Naive thymus-derived CD8-positive, alpha-beta T cell (primary cell): ENCODE measurements at regions not wholly inside any gene's neighbourhood (a gene's known extent, or its start where the extent isn't known, plus 50 kb on each side); places are given as distances from the start of the nearest gene placed in this dataset.

ENCODE experiments used
- ATAC-seq, 2 donors: fragments of 150-1000 bp; cut with Tn5 transposase in 1 of 2; sonication (Bioruptor Pico), chemical (Tn5 transposase) in 1 of 2; 1 replicate in 1 of 2; 2 replicates in 1 of 2; pipeline ENCODE4 v1.10.0; 2021; ENCODE audit warnings: mild to moderate bottlenecking in 2 of 2, moderate library complexity in 2 of 2
- POLR2A ChIA-PET: fragments of 350-600 bp; sonication (Branson Sonifier 250); formaldehyde crosslinking; loops from one replicate; lab custom pipeline; 2021; ENCODE audit warnings: antibody characterized with exemption; lab: Charles Lee
- DNase-seq, 10 donors: peaks; one replicate each; pipeline versions ENCODE4 v3.0.0 to v3.0.0-alpha.2; 2020 to 2022
- H3K27ac Mint-ChIP-seq, 10 donors: one replicate each; pipeline ENCODE4 v1.8.0; 2020 to 2022; ENCODE audit warnings: mild to moderate bottlenecking in 10 of 10, mixed read lengths in 10 of 10, moderate library complexity in 4 of 10, inconsistent platforms in 1 of 10
- H3K27me3 Mint-ChIP-seq, 5 donors: one replicate each; pipeline ENCODE4 v1.8.0; 2021 to 2022; ENCODE audit warnings: mixed read lengths in 5 of 5
- H3K36me3 Mint-ChIP-seq, 3 donors: one replicate each; pipeline ENCODE4 v1.8.0; 2020 to 2022; ENCODE audit warnings: mixed read lengths in 3 of 3, mild to moderate bottlenecking in 2 of 3, inconsistent platforms in 1 of 3
- H3K4me1 Mint-ChIP-seq, 4 donors: one replicate each; pipeline ENCODE4 v1.8.0; 2021 to 2022; ENCODE audit warnings: mixed read lengths in 4 of 4
- H3K4me3 Mint-ChIP-seq, 10 donors: one replicate each; pipeline ENCODE4 v1.8.0; 2020 to 2022; ENCODE audit warnings: mild to moderate bottlenecking in 10 of 10, mixed read lengths in 10 of 10, moderate library complexity in 6 of 10, inconsistent platforms in 1 of 10
- H3K9me3 Mint-ChIP-seq, 9 donors: one replicate each; pipeline ENCODE4 v1.8.0; 2020 to 2022; ENCODE audit warnings: mixed read lengths in 9 of 9, mild to moderate bottlenecking in 3 of 9, inconsistent platforms in 1 of 9, moderate library complexity in 1 of 9

DNA sequence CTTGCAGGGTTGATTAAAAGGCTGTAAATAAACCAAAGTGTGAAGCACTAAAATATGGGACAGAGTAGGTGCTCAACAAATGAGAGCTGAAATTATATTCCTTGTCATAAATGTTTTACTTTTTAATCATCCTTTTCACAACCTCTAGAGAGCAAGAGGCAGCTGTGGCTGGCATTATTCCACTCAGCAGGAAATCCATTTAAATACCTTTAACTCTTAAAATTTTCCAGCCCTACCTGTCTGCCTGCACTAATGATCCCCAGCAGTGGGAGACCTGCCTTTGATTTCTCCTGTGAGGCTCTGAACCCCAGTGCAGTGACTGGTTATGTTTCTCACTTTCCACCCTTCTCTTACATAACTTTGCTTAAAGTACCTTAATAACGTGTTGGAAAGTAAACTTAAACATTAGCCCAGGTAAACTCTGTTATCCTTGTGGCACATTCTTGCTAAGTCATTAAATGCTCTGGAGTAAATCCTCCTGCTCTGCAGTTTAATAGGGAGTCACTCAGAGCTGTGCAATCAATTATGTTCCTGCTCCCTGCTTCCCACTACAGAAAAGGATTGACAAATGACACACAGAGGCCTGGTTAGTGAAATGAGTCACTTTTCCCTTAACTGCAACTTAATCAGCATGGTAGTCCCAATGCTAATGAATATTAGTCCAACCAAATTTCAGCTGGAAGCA, 755.7 kb upstream of the USP15 start:
- no peak overlapping the region for H3K4me3 Mint-ChIP-seq
- H3K27me3 Mint-ChIP-seq: no peaks in the 10 kb centered on the region
- ATAC-seq (no peak), DNase-seq (no peak)
- no peaks in the 10 kb centered on the region for H3K36me3 Mint-ChIP-seq
- H3K9me3 Mint-ChIP-seq: peaks cover 0 to 16% (median 0%) of the 10 kb centered on the region in 9 donors
- POLR2A ChIA-PET: no interaction called here
- H3K4me1 Mint-ChIP-seq: no peaks in the 10 kb centered on the region
- H3K27ac Mint-ChIP-seq: no peak overlapping the region

DNA sequence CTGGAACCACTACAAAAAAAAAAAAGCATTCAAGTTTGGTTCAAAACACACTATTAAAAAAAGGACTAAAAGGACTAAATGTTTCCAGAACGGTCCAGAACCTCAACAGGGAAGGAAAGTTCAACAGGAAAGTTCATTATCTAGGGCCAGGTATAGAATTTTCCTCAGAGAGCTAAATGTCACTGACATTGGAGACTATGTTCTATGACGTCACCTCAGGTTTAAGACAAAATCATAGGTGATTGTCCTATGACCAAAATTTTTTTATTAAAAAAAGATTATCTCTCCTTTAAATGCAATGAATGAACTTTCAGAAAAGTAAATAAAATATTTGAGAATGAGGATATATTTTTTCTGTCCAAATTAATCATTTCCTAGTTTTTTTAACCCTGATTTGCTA, 746.7 kb upstream of the USP15 start:
- H3K27ac Mint-ChIP-seq: no peak overlapping the region
- POLR2A ChIA-PET: no interaction called here
- ATAC-seq: no peak

GRCh38 chr12:61514016-61514415, 746.2 kb upstream of the USP15 start:
- Mint-ChIP-seq H3K27ac (no peak overlapping the region), H3K4me1 (no peaks in the 10 kb centered on the region), H3K4me3 (no peak overlapping the region), H3K27me3 (peaks cover 0 to 3% (median 0%) of the 10 kb centered on the region in 5 donors), H3K9me3 (peaks cover 0 to 10% (median 0%) of the 10 kb centered on the region in 9 donors), H3K36me3 (no peaks in the 10 kb centered on the region)
- POLR2A ChIA-PET: no interaction called here
- ATAC-seq (no peak), DNase-seq (no peak)

More for the DNA sequence above, 746.7 kb upstream of the USP15 start:
- H3K4me1 Mint-ChIP-seq: no peaks in the 10 kb centered on the region
- H3K36me3 Mint-ChIP-seq: no peaks in the 10 kb centered on the region
- H3K9me3 Mint-ChIP-seq: peaks cover 0 to 10% (median 0%) of the 10 kb centered on the region in 9 donors
- no peak overlapping the region for H3K4me3 Mint-ChIP-seq
- peaks cover 0 to 3% (median 0%) of the 10 kb centered on the region in 5 donors for H3K27me3 Mint-ChIP-seq
- DNase-seq: no peak

DNA sequence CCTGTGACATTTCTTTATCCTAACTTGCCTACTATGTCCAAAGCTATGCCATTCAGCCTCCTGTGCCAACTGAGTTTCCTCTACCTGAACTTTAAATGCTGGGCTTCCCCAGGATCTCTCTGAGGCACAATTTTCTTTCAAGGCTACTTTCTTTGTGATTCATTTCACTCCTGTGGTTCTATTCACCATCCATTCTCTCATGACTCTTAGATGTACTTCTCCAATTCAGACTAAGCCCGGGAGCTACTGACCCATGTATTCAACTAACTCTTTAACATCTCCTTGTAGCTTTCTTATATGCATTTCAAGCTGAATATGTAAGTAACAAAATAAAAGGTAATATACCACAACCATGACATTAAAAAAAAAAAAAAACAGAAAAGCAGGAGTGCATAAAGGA, 738.9 kb upstream of the USP15 start:
- Mint-ChIP-seq H3K27me3 (peaks cover 0 to 20% (median 4%) of the 10 kb centered on the region in 5 donors), H3K36me3 (no peaks in the 10 kb centered on the region), H3K9me3 (peaks cover 0 to 22% (median 0%) of the 10 kb centered on the region in 9 donors), H3K4me3 (no peak overlapping the region), H3K27ac (no peak overlapping the region), H3K4me1 (no peaks in the 10 kb centered on the region)
- POLR2A ChIA-PET: no interaction called here
- ATAC-seq (no peak), DNase-seq (no peak)

GRCh38 chr12:61523276-61523992, 736.8 kb upstream of the USP15 start:
- H3K9me3 Mint-ChIP-seq: peaks cover 0 to 25% (median 0%) of the 10 kb centered on the region in 9 donors
- no peaks in the 10 kb centered on the region for H3K36me3 Mint-ChIP-seq
- ATAC-seq (no peak), DNase-seq (no peak)
- peaks cover 0 to 20% (median 4%) of the 10 kb centered on the region in 5 donors for H3K27me3 Mint-ChIP-seq
- POLR2A ChIA-PET: no interaction called here
- peak overlapping the region in 1 of 10 donors; percentile 15 for H3K27ac Mint-ChIP-seq
- H3K4me1 Mint-ChIP-seq: no peaks in the 10 kb centered on the region
- H3K4me3 Mint-ChIP-seq: no peak overlapping the region

DNA sequence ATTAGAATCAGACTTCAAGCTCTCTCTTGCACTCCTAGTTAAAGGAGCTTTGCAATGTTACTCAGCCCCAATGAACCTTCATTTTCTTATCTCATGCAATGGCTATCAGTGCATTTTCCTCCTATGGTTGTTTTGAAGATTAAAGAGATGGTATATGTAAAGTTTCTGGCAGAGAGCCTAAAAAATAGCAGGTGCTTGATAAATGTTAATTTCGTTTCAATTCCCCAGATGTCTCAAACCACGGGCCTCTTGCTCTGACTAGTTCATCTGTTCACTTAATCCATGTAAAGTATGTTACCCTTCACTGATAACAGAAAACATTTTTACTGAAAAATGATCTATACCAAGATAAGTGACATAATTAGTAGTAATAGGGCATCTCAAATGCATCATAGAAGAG, 735.4 kb upstream of the USP15 start:
- POLR2A ChIA-PET: no interaction called here
- Mint-ChIP-seq H3K4me1 (no peaks in the 10 kb centered on the region), H3K27me3 (peaks cover 0 to 20% (median 4%) of the 10 kb centered on the region in 5 donors), H3K27ac (no peak overlapping the region), H3K36me3 (no peaks in the 10 kb centered on the region), H3K4me3 (no peak overlapping the region), H3K9me3 (peaks cover 0 to 20% (median 0%) of the 10 kb centered on the region in 9 donors)
- DNase-seq (no peak), ATAC-seq (no peak)

- Mint-ChIP-seq H3K27me3 (peaks cover 0 to 20% (median 4%) of the 10 kb centered on the region in 5 donors), H3K9me3 (peaks cover 0 to 20% (median 0%) of the 10 kb centered on the region in 9 donors), H3K27ac (no peak overlapping the region), H3K4me1 (no peaks in the 10 kb centered on the region), H3K4me3 (no peak overlapping the region), H3K36me3 (no peaks in the 10 kb centered on the region)
- no peak for DNase-seq
- no peak for ATAC-seq
- POLR2A ChIA-PET: no interaction called here
Observed at GRCh38 chr12:61525331-61525730, 734.9 kb upstream of the USP15 start.

- Mint-ChIP-seq H3K9me3 (peaks cover 0 to 9% (median 0%) of the 10 kb centered on the region in 9 donors), H3K27ac (no peak overlapping the region), H3K36me3 (no peaks in the 10 kb centered on the region), H3K4me3 (no peak overlapping the region), H3K27me3 (peaks cover 0 to 3% (median 0%) of the 10 kb centered on the region in 5 donors), H3K4me1 (no peaks in the 10 kb centered on the region)
- POLR2A ChIA-PET: no interaction called here
- DNase-seq: no peak
- no peak for ATAC-seq
Observed at GRCh38 chr12:61530456-61530855, 729.7 kb upstream of the USP15 start.

DNA sequence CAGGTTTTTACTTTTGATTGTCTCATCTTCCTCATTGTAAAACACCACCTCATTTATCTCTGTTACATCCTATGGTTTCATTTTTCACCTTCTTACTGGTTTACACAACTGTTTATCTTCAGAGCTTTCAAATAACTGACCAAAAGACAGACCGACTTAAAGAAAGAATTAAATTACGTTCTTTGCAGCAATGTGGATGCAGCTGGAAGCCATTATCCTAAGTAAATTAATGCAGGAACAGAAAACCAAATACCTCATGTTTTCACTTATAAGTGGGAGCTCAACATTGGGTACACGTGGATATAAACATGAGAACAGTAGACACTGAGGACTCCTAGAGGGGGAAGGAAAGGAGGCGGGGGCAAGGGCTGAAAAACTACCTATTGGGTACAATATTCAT, 729.0 kb upstream of the USP15 start:
- H3K4me3 Mint-ChIP-seq: no peak overlapping the region
- H3K27me3 Mint-ChIP-seq: peaks cover 0 to 3% (median 0%) of the 10 kb centered on the region in 5 donors
- DNase-seq (no peak), ATAC-seq (no peak)
- POLR2A ChIA-PET: no interaction called here
- H3K27ac Mint-ChIP-seq: no peak overlapping the region
- H3K36me3 Mint-ChIP-seq: no peaks in the 10 kb centered on the region
- H3K9me3 Mint-ChIP-seq: peaks cover 0 to 9% (median 0%) of the 10 kb centered on the region in 9 donors
- H3K4me1 Mint-ChIP-seq: no peaks in the 10 kb centered on the region

DNA sequence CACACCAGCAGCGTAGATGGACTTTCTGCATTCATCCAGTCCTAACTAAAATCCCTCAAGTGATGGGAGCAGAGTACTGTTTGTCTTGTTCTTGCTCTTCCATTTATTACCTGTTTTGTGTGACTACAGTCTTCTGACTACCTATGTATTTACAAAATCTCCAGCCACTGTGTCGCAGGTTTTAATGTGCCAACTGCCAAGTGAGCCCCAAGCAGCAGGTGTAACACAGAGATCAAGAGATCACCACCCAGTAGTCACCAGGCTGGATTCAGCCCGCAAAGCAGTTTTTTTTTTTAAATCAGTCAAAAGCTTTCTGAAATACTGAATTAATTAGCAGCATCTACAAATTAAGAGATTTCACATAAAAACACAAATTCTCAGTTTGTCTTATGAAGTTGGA, 724.1 kb upstream of the USP15 start:
- POLR2A ChIA-PET: no interaction called here

DNA sequence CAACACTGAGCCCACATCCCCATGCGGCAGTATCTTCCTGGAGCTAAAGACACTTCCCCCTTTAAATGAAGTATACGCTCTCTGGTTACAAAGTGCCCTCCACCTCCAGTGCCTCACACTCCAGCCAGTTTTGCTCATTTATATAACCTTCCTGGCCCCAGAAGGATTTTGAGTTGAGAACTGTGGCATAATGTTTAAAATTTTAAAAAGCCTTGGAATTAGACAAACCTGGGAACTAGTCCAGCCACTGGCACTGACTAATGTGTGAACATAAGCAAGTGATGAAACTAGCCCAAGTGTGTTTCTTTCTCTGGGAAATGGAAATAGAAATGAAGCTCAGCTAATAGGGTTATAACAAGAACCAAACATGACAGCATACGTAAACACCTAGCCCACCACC, 723.7 kb upstream of the USP15 start:
- Mint-ChIP-seq H3K27ac (no peak overlapping the region), H3K27me3 (peaks cover 0 to 3% (median 0%) of the 10 kb centered on the region in 5 donors), H3K4me3 (no peak overlapping the region), H3K9me3 (peaks cover 0 to 9% (median 0%) of the 10 kb centered on the region in 9 donors), H3K4me1 (no peaks in the 10 kb centered on the region), H3K36me3 (no peaks in the 10 kb centered on the region)
- no peak for DNase-seq
- POLR2A ChIA-PET: no interaction called here
- no peak for ATAC-seq

More for the DNA sequence above, 724.1 kb upstream of the USP15 start:
- no peak for ATAC-seq
- peaks cover 0 to 3% (median 0%) of the 10 kb centered on the region in 5 donors for H3K27me3 Mint-ChIP-seq
- H3K4me3 Mint-ChIP-seq: no peak overlapping the region
- H3K9me3 Mint-ChIP-seq: peaks cover 0 to 9% (median 0%) of the 10 kb centered on the region in 9 donors
- no peak for DNase-seq
- H3K4me1 Mint-ChIP-seq: no peaks in the 10 kb centered on the region
- H3K27ac Mint-ChIP-seq: no peak overlapping the region
- H3K36me3 Mint-ChIP-seq: no peaks in the 10 kb centered on the region

DNA sequence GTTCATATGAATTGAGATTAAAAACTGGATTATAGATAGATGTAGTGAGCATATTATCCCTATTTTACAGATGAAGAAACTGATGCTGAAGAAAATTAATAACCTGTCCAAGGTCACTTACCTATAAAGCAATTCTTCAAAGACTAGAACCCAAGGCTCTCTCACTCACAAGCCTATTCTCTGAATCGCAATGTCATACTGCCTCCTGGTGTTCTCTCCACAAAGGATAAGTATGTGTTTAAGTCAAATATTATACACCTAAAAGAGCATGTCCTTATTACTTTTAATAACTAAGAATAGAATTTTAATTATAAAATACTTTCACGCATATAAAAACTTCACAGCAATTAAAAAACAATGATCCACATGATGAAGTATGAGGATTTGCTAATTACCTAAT, 721.3 kb upstream of the USP15 start:
- DNase-seq: no peak
- no peak overlapping the region for H3K27ac Mint-ChIP-seq
- peaks cover 0 to 7% (median 0%) of the 10 kb centered on the region in 9 donors for H3K9me3 Mint-ChIP-seq
- POLR2A ChIA-PET: no interaction called here
- peaks cover 0 to 3% (median 0%) of the 10 kb centered on the region in 5 donors for H3K27me3 Mint-ChIP-seq
- H3K4me3 Mint-ChIP-seq: no peak overlapping the region
- no peaks in the 10 kb centered on the region for H3K36me3 Mint-ChIP-seq
- ATAC-seq: no peak
- no peaks in the 10 kb centered on the region for H3K4me1 Mint-ChIP-seq

DNA sequence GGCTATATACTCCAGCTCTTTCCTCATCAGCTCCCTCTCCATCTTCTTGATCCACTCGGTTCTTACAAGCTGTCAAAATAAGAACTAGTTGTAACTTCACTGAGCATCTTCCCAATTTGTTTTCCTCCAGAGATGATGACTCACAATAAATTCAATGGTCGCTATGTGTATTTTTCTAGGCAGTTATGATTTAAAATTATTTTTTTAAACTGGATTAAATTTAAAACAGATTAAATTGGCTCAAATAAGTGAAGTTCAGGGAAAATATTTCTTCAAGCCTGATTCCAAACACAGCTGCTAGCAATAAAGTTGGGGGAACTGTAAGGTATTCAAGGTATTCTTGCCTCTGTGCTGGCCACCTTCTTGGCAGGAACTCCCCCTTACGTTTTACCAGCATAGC, 717.7 kb upstream of the USP15 start:
- Mint-ChIP-seq H3K27me3 (no peaks in the 10 kb centered on the region), H3K36me3 (no peaks in the 10 kb centered on the region), H3K4me1 (no peaks in the 10 kb centered on the region), H3K27ac (no peak overlapping the region), H3K4me3 (no peak overlapping the region), H3K9me3 (peaks cover 0 to 5% (median 0%) of the 10 kb centered on the region in 9 donors)
- DNase-seq: no peak
- POLR2A ChIA-PET: no interaction called here
- ATAC-seq: no peak
